Stimulated activated CD8-positive, alpha-beta memory T cell treated with anti-CD3 and anti-CD28 coated beads, Interleukin-4, amount 100 ng/mL, for 48 hours (primary cell): ENCODE measurements at regions not wholly inside any gene's neighbourhood (a gene's known extent, or its start where the extent isn't known, plus 50 kb on each side); places are given as distances from the start of the nearest gene placed in this dataset.
"Not testable (repeated sequence)": the region's sequence is repeated elsewhere in the genome, so short reads cannot be mapped to it uniquely, and the experiment has no call there.

ENCODE experiments used
- DNase-seq: peaks from one replicate; pipeline ENCODE4 v3.0.0-alpha.2; 2020

DNA sequence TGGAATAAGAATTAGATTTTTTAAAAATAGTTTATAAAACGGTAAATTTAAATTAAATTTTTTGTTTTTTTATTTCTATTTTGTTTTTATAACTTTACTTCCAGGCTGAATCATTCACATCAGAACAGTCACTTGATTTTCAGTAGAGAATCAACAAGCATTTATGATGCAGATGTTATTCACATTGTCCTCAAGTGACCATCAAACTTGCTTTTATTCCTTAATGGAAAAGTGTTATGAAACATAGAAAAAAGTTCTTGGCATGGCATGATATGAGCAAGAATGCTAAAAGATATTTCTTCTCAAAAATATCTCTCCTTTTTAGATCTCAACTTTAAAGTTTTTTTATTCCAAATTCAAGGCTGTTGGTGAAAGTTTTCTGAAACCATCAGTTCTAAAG, 70.9 kb upstream of the TGFBR2 start:
- no peak for DNase-seq

GRCh38 chr3:30538791-30539190, 67.6 kb upstream of the TGFBR2 start:
- DNase-seq: no peak

GRCh38 chr3:30539206-30539605, 67.2 kb upstream of the TGFBR2 start:
- DNase-seq: no peak

GRCh38 chr3:30539772-30540171, 66.6 kb upstream of the TGFBR2 start:
- DNase-seq: no peak

GRCh38 chr3:30541156-30541555, 65.2 kb upstream of the TGFBR2 start:
- DNase-seq: not testable (repeated sequence)

DNA sequence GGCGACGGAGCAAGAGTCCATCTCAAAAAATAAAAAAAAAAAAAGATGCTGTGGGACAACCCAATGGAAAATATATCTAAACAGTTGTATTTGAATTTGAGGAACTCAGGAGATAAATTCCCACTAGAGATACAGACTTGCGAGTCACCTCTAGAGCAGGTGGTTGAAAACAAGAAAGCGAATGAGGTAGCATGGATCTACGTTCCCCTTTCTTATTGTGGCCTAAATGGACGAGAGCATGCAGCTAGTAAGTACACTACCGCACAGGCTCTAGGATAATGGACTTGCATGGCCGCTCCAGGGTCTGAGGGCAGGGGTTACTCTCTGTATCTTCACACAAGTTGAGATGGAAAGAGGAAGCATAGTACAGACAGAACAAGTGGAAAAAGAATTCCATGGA, 63.5 kb upstream of the TGFBR2 start:
- no peak for DNase-seq

GRCh38 chr3:30544812-30545211, 61.6 kb upstream of the TGFBR2 start:
- no peak for DNase-seq

GRCh38 chr3:30546934-30547333, 59.5 kb upstream of the TGFBR2 start:
- DNase-seq: no peak

DNA sequence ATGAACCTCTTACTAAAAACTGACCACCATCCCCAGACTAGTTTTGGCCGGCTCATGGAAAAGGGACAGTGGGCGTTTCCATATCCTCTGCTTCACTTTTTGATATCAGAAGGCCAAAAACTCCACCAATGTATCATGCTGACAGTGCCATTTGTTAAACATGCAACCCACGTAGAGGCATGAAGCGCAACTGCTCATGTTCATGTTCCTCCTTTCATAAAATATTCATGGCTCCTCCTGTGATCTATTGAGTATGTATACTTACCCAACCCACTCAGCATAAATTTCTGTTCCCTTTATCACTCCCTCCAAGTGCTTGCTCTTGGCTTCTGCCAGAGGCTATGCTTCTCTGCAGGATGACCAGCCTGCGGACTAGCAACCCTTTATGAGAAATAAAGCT, 58.7 kb upstream of the TGFBR2 start:
- DNase-seq: no peak

DNA sequence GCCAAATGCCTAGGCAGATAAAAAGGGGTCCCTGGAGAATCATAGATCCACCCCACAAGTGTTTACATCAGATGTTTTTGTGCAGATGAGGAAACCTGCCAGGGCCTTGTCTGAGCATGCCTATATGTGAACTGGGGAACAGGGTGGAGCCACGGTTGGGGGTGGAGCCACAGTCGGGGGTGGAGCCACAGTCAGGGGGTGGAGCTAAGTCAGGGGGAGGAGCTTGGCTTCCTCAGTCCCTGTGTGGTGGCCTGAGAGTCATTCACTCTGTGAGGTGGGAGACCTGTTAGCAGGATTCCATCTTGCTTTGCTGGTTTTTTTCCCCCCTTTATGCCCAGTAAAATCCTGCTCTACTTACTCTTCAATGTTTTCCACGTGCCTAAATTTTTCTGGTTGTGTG, 57.8 kb upstream of the TGFBR2 start:
- peak; percentile 58 for DNase-seq

DNA sequence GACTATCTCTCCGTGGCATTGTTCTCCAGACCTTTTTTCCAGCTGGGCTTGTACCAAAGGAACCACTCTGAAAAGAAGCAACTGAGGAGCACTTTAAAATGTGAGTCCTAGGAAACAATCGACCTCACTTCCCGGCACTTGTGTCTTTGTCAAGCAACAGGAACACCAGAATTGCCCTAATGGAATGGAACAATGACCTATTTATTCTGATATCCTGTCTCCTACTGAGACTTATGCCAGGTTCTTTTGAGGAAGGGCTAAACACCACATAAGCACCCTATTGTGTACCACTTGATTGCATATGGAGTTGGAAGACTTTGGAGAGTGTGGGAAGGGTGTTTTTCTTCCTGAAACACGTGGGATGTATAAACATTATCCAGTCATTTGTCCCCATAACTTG, 56.8 kb upstream of the TGFBR2 start:
- DNase-seq: no peak

- no peak for DNase-seq
Observed at GRCh38 chr3:30550246-30550645, 56.2 kb upstream of the TGFBR2 start.

- no peak for DNase-seq
Observed at GRCh38 chr3:30551266-30551665, 55.1 kb upstream of the TGFBR2 start.

GRCh38 chr3:30551927-30552326, 54.5 kb upstream of the TGFBR2 start:
- DNase-seq: no peak

DNA sequence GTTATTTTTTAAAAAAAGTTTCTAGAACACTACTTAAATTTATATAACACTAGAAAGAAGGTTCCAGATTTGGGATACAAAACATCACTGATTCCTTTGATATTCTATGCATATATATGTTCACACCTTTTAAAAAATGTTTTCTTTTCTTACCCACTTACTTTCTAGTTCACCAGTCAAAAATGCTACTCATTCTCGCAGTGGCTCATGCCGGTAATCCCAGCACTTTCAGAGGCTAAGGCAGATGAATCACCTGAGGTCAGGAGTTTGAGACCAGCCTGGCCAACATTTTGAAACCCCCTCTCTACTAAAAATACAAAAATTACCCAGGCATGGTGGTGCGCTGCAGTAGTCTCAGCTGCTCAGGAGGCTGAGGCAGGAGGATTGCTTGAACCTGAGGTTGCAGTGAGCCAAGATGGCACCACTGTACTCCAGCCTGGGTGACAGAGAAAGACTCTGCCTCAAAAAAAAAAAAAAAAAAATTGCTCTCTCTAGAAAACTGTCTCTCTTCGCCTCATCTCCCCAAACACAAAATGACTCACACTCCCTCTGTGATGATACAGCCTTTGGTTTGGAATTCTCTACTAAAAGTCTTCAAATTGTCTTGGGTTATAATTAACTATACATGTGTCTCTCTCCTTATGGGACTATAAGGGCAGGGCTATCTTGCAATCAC, 52.6 kb upstream of the TGFBR2 start:
- DNase-seq: peak; percentile 31

DNA sequence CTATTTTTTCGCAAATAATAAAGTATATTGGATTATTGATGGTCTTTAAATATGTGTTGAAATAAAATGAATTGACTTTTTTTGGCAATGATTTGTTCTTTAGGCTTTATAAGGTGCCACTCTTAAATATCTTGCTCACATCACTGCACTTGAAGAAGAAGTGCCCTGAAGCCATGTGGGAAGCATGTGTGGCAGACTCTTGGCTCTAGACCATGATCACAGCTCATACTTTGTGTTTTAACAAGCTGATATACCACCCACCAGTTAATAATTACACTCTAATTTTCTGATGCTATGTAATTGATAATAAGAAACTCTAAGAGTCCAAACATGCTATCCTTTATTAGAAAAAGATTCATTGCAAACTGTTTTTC, 52.1 kb upstream of the TGFBR2 start:
- DNase-seq: no peak

GRCh38 chr3:30555968-30556367, 50.4 kb upstream of the TGFBR2 start:
- DNase-seq: no peak
